ENCODE measurements at regions not wholly inside any gene's neighbourhood (a gene's known extent, or its start where the extent isn't known, plus 50 kb on each side); places are given as distances from the start of the nearest gene placed in this dataset.
A peak's percentile ranks its signal among the peaks of the same experiment; 100 is the strongest.
"Not testable (repeated sequence)": the region's sequence is repeated elsewhere in the genome, so short reads cannot be mapped to it uniquely, and the experiment has no call there.

DNA sequence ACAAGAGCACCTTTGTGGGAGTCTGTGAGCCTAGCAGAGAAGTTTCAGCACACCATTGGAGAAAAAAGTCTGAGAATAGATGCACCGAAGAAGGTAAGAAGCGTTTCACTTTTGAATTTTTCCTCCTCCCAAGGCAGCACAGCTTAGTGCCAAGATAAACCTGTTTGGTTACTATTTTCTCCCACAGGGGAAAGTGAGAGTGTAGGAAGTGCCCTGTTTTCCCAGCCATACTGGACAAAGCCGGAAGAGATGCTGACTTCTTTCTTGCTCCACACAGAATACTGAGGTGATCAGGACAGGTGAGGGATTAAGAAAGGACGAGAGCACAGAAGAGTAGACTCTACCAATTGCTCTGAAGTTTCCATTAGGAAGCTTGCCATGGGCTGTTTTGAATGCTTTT lies 1011.0 kb upstream of the MIR17HG start:
- TF ChIP-seq, protein P1, sequence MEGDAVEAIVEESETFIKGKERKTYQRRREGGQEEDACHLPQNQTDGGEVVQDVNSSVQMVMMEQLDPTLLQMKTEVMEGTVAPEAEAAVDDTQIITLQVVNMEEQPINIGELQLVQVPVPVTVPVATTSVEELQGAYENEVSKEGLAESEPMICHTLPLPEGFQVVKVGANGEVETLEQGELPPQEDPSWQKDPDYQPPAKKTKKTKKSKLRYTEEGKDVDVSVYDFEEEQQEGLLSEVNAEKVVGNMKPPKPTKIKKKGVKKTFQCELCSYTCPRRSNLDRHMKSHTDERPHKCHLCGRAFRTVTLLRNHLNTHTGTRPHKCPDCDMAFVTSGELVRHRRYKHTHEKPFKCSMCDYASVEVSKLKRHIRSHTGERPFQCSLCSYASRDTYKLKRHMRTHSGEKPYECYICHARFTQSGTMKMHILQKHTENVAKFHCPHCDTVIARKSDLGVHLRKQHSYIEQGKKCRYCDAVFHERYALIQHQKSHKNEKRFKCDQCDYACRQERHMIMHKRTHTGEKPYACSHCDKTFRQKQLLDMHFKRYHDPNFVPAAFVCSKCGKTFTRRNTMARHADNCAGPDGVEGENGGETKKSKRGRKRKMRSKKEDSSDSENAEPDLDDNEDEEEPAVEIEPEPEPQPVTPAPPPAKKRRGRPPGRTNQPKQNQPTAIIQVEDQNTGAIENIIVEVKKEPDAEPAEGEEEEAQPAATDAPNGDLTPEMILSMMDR (conservative IDR thresholded peaks at IDR 0.05; ENCODE audit: low read depth, low read length), result no peak
- TF ChIP-seq EZH2phosphoT487 (IDR thresholded peaks at IDR 0.05; ENCODE audit: borderline replicate concordance, low read length) (no peak), EZH2 (IDR thresholded peaks at IDR 0.05; ENCODE audit: low read length, unreplicated experiment) (no peak)
- Histone ChIP-seq H3K4me1 (ENCODE audit: insufficient read depth, low read length) (no peaks in the 10 kb centered on the region), H3K4me3 (ENCODE audit: low read length) (no peak overlapping the region), H2AFZ (ENCODE audit: low read length) (no peak overlapping the region), H3K79me2 (ENCODE audit: low read length) (no peaks in the 10 kb centered on the region), H3K36me3 (ENCODE audit: low read depth, low read length) (no peaks in the 10 kb centered on the region), H3K4me2 (ENCODE audit: low read length) (no peak overlapping the region), H3K9me2 (replicated peaks; ENCODE audit: low read length) (no peaks in the 10 kb centered on the region), H4K20me1 (ENCODE audit: low read length) (no peaks in the 10 kb centered on the region), H3K9ac (ENCODE audit: low read length) (no peak overlapping the region), H3K27ac (ENCODE audit: low read length) (no peak overlapping the region), H3K9me3 (ENCODE audit: low read length) (no peaks in the 10 kb centered on the region), H3K27me3 (ENCODE audit: low read length) (no peaks in the 10 kb centered on the region), H3F3A (ENCODE audit: low read length, unreplicated experiment) (no peaks in the 10 kb centered on the region)
- CTCF ChIA-PET, result no interaction called here
- no TSS peak for BruUV-seq (replicated peaks)
- intact Hi-C loops (cut with micrococcal nuclease), result no loop called here
- DNase-seq (peak; percentile 36), ATAC-seq (no peak)
- POLR2A ChIA-PET (ENCODE audit: unreplicated experiment), result no interaction called here

DNA sequence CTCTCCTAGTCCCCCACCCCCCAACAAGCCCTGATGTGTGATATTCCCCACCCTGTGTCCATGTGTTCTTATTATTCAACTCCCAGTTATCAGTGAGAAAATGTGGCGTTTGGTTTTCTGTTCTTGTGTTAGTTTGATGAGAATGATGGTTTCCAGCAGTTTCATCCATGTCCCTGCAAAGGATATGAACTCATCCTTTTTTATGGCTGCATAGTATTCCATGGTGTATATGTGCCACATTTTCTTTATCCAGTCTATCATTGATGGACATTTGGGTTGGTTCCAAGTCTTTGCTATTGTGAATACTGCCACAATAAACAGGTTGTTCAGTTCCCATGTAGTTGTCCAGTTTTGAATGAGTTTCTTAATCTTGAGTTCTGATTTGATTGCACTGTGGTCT lies 1006.1 kb upstream of the MIR17HG start:
- H3K27me3 ChIP-seq (ENCODE audit: low read length); POLR2A ChIA-PET (ENCODE audit: unreplicated experiment); H3K4me2 ChIP-seq (ENCODE audit: low read length); ATAC-seq; H3K4me3 ChIP-seq (ENCODE audit: low read length); H3K79me2 ChIP-seq (ENCODE audit: low read length); DNase-seq; H4K20me1 ChIP-seq (ENCODE audit: low read length); CTCF ChIA-PET; BruUV-seq (replicated peaks); H3K9me2 ChIP-seq (replicated peaks; ENCODE audit: low read length); intact Hi-C loops (cut with micrococcal nuclease); H3K4me1 ChIP-seq (ENCODE audit: insufficient read depth, low read length); H2AFZ ChIP-seq (ENCODE audit: low read length); H3K9ac ChIP-seq (ENCODE audit: low read length); H3K9me3 ChIP-seq (ENCODE audit: low read length); H3F3A ChIP-seq (ENCODE audit: low read length, unreplicated experiment); H3K27ac ChIP-seq (ENCODE audit: low read length); H3K36me3 ChIP-seq (ENCODE audit: low read depth, low read length): not testable (repeated sequence)

DNA sequence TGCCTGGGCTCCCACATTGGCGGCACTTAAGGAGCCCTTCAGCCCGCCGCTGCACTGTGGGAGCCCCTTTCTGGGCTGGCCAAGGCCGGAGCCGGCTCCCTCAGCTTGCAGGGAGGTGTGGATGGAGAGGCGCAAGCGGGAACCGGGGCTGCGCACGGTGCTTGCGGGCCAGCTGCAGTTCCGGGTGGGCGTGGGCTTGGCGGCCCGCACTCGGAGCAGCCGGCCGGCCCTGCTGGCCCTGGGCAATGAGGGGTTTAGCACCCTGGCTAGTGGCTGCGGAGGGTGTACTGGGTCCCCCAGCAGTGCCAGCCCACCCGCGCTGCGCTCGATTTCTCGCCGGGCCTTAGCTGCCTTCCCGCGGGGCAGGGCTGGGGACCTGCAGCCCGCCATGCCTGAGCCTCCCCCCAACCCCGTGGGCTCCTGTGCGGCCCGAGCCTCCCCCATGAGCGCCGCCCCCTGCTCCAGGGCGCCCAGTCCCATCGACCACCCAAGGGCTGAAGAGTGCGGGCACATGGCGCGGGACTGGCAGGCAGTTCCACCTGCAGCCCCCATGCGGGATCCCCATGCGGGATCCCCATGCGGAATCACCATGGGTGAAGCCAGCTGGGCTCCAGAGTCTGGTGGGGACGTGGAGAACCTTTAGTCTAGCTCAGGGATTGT lies 998.9 kb upstream of the MIR17HG start:
- H3K9ac ChIP-seq (ENCODE audit: low read length); ATAC-seq; BruUV-seq (replicated peaks); H3K4me1 ChIP-seq (ENCODE audit: insufficient read depth, low read length); H4K20me1 ChIP-seq (ENCODE audit: low read length); H3K79me2 ChIP-seq (ENCODE audit: low read length); H3K9me2 ChIP-seq (replicated peaks; ENCODE audit: low read length); H3K36me3 ChIP-seq (ENCODE audit: low read depth, low read length); intact Hi-C loops (cut with micrococcal nuclease); H3K4me3 ChIP-seq (ENCODE audit: low read length); DNase-seq; H2AFZ ChIP-seq (ENCODE audit: low read length); CTCF ChIA-PET; POLR2A ChIA-PET (ENCODE audit: unreplicated experiment); H3F3A ChIP-seq (ENCODE audit: low read length, unreplicated experiment); H3K9me3 ChIP-seq (ENCODE audit: low read length); H3K27me3 ChIP-seq (ENCODE audit: low read length); H3K4me2 ChIP-seq (ENCODE audit: low read length); H3K27ac ChIP-seq (ENCODE audit: low read length): not testable (repeated sequence)

DNA sequence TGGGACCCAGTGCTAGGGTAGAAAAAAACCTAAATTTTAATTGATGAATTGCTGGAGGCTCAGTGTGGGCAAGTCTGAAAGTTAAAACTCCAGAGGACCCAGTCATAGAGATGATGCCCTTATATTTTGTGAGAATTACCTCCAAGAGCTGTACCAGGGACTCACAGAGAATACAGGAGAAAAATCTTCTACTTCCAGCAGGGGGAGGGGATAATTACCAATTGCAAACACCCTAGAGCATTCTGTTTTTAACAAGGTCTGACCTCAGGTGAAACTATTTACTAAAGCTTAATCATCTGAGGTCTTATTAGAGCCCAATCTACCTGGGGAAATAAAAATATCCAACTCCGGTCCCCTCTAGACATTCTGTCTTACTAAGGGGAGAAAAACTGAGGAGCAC lies 994.7 kb upstream of the MIR17HG start:
- BruUV-seq (replicated peaks), result no TSS peak
- POLR2A ChIA-PET (ENCODE audit: unreplicated experiment), result no interaction called here
- H3K27ac ChIP-seq (ENCODE audit: low read length), result no peak overlapping the region

More for the DNA sequence above, 994.7 kb upstream of the MIR17HG start:
- no peaks in the 10 kb centered on the region for H3K36me3 ChIP-seq (ENCODE audit: low read depth, low read length)
- no peak overlapping the region for H2AFZ ChIP-seq (ENCODE audit: low read length)
- H3K4me1 ChIP-seq (ENCODE audit: insufficient read depth, low read length), result no peaks in the 10 kb centered on the region
- H3K79me2 ChIP-seq (ENCODE audit: low read length), result no peaks in the 10 kb centered on the region
- H3K9me3 ChIP-seq (ENCODE audit: low read length), result no peaks in the 10 kb centered on the region
- no peaks in the 10 kb centered on the region for H3K9me2 ChIP-seq (replicated peaks; ENCODE audit: low read length)
- intact Hi-C loops (cut with micrococcal nuclease), result no loop called here
- DNase-seq (no peak), ATAC-seq (no peak)
- no peak overlapping the region for H3K9ac ChIP-seq (ENCODE audit: low read length)
- CTCF ChIA-PET, result no interaction called here
- no peaks in the 10 kb centered on the region for H3K27me3 ChIP-seq (ENCODE audit: low read length)
- TF ChIP-seq, protein P1 (conservative IDR thresholded peaks at IDR 0.05; ENCODE audit: low read depth, low read length), result no peak
- TF ChIP-seq EZH2 (IDR thresholded peaks at IDR 0.05; ENCODE audit: low read length, unreplicated experiment), result no peak
- no peak for TF ChIP-seq EZH2phosphoT487 (IDR thresholded peaks at IDR 0.05; ENCODE audit: borderline replicate concordance, low read length)
- no peak overlapping the region for H3K4me2 ChIP-seq (ENCODE audit: low read length)
- no peaks in the 10 kb centered on the region for H3F3A ChIP-seq (ENCODE audit: low read length, unreplicated experiment)
- no peak overlapping the region for H3K4me3 ChIP-seq (ENCODE audit: low read length)
- H4K20me1 ChIP-seq (ENCODE audit: low read length), result no peaks in the 10 kb centered on the region
